Choroid plexus epithelial cell (primary cell): ENCODE measurements at regions not wholly inside any gene's neighbourhood (a gene's known extent, or its start where the extent isn't known, plus 50 kb on each side); places are given as distances from the start of the nearest gene placed in this dataset.

Experiments used
- DNase-seq: peaks from one replicate; pipeline ENCODE4 v3.0.0-alpha.2; 2010; ENCODE audit warnings: low read depth
- H3K4me3 ChIP-seq: 2 replicates; pipeline ENCODE4 v1.5.1; 2011; ENCODE audit warnings: low read depth, mild to moderate bottlenecking, control low read depth, low read length, moderate library complexity
- CTCF ChIP-seq: conservative IDR thresholded peaks from 2 replicates; pipeline ENCODE4 v1.5.1; 2011; ENCODE audit warnings: low read depth, mild to moderate bottlenecking, control low read depth, inconsistent platforms, low read length, moderate library complexity

GRCh38 chr7:85950871-85951270, 692.8 kb upstream of the GRM3 start:
- DNase-seq = no peak

GRCh38 chr7:85950418-85950817, 693.3 kb upstream of the GRM3 start:
- no peak overlapping the region for H3K4me3 ChIP-seq
- TF ChIP-seq CTCF = no peak
- DNase-seq = no peak

More at GRCh38 chr7:85950871-85951270, 692.8 kb upstream of the GRM3 start:
- TF ChIP-seq CTCF = no peak
- no peak overlapping the region for H3K4me3 ChIP-seq

- no peak for TF ChIP-seq CTCF
- DNase-seq = no peak
- no peak overlapping the region for H3K4me3 ChIP-seq
Measured at GRCh38 chr7:85947767-85948166, 695.9 kb upstream of the GRM3 start.

- TF ChIP-seq CTCF = no peak
- H3K4me3 ChIP-seq = no peak overlapping the region
- no peak for DNase-seq
Measured at GRCh38 chr7:85940798-85941197, 702.9 kb upstream of the GRM3 start.

- H3K4me3 ChIP-seq = no peak overlapping the region
- no peak for DNase-seq
- no peak for TF ChIP-seq CTCF
Measured at GRCh38 chr7:85931919-85932318, 711.8 kb upstream of the GRM3 start.

- peak; percentile 3 for DNase-seq
- no peak for TF ChIP-seq CTCF
- no peak overlapping the region for H3K4me3 ChIP-seq
Measured at GRCh38 chr7:85928500-85928899, 715.2 kb upstream of the GRM3 start.

- no peak for TF ChIP-seq CTCF
- DNase-seq = no peak
- H3K4me3 ChIP-seq = no peak overlapping the region
Measured at GRCh38 chr7:85927226-85927625, 716.5 kb upstream of the GRM3 start.
